Stimulated activated naive B cell treated with anti-CD40 and anti-IgM and Interleukin-4, amounts not matched to agents 10 μg/mL and 1 μg/mL and 100 μg/mL, for 72 hours (primary cell): ENCODE measurements at regions not wholly inside any gene's neighbourhood (a gene's known extent, or its start where the extent isn't known, plus 50 kb on each side); places are given as distances from the start of the nearest gene placed in this dataset.
"Not testable (repeated sequence)": the region's sequence is repeated elsewhere in the genome, so short reads cannot be mapped to it uniquely, and the experiment has no call there.

Experiments
- ATAC-seq, 2 donors: fragments of 150-1000 bp; cut with Tn5 transposase; replicated peaks; 2 replicates each; pipeline ENCODE4 v1.10.0; 2021; ENCODE audit warnings: moderate library complexity in 1 of 2
- DNase-seq: peaks from one replicate; pipeline ENCODE4 v3.0.0; 2021
- H3K27ac Mint-ChIP-seq: one replicate; pipeline ENCODE4 v1.8.0; 2022; ENCODE audit warnings: mild to moderate bottlenecking, mixed read lengths
- H3K27me3 Mint-ChIP-seq, 2 donors: one replicate each; pipeline ENCODE4 v1.8.0; 2022; ENCODE audit warnings: mixed read lengths in 2 of 2
- H3K36me3 Mint-ChIP-seq, 2 donors: one replicate each; pipeline ENCODE4 v1.8.0; 2022; ENCODE audit warnings: mixed read lengths in 2 of 2, mild to moderate bottlenecking in 1 of 2
- H3K4me1 Mint-ChIP-seq, 2 donors: one replicate each; pipeline ENCODE4 v1.8.0; 2022; ENCODE audit warnings: mixed read lengths in 2 of 2, mild to moderate bottlenecking in 1 of 2
- H3K4me3 Mint-ChIP-seq, 2 donors: one replicate each; pipeline ENCODE4 v1.8.0; 2022; ENCODE audit warnings: mild to moderate bottlenecking in 2 of 2, mixed read lengths in 2 of 2, moderate library complexity in 1 of 2
- H3K9me3 Mint-ChIP-seq, 2 donors: one replicate each; pipeline ENCODE4 v1.8.0; 2022; ENCODE audit warnings: mixed read lengths in 2 of 2, mild to moderate bottlenecking in 1 of 2

- ATAC-seq (no peak), DNase-seq (no peak)
- peaks cover 0 to 1% of the 10 kb centered on the region in 2 donors for H3K9me3 Mint-ChIP-seq
- no peak overlapping the region for H3K4me3 Mint-ChIP-seq
- H3K27me3 Mint-ChIP-seq = no peaks in the 10 kb centered on the region
- no peaks in the 10 kb centered on the region for H3K36me3 Mint-ChIP-seq
- H3K27ac Mint-ChIP-seq = no peak overlapping the region
- H3K4me1 Mint-ChIP-seq = no peaks in the 10 kb centered on the region
Measured at GRCh38 chr18:52118684-52119083, 221.3 kb upstream of the DCC start.

GRCh38 chr18:52130624-52131301 lies 209.2 kb upstream of the DCC start:
- ATAC-seq (no peak), DNase-seq (no peak)
- Mint-ChIP-seq H3K36me3 (no peaks in the 10 kb centered on the region), H3K4me1 (no peaks in the 10 kb centered on the region), H3K4me3 (no peak overlapping the region), H3K27ac (no peak overlapping the region), H3K27me3 (no peaks in the 10 kb centered on the region), H3K9me3 (peaks cover 0 to 3% of the 10 kb centered on the region in 2 donors)

- Mint-ChIP-seq H3K4me3 (no peak overlapping the region), H3K27me3 (no peaks in the 10 kb centered on the region), H3K4me1 (no peaks in the 10 kb centered on the region), H3K27ac (no peak overlapping the region), H3K36me3 (no peaks in the 10 kb centered on the region), H3K9me3 (peaks cover 4% of the 10 kb centered on the region in 2 donors)
- DNase-seq (no peak), ATAC-seq (no peak)
Measured at GRCh38 chr18:52131845-52132244, 208.2 kb upstream of the DCC start.

- H3K36me3 Mint-ChIP-seq = no peaks in the 10 kb centered on the region
- ATAC-seq (no peak), DNase-seq (no peak)
- peaks cover 5 to 6% of the 10 kb centered on the region in 2 donors for H3K9me3 Mint-ChIP-seq
- H3K27ac Mint-ChIP-seq = no peak overlapping the region
- no peaks in the 10 kb centered on the region for H3K27me3 Mint-ChIP-seq
- H3K4me3 Mint-ChIP-seq = no peak overlapping the region
- H3K4me1 Mint-ChIP-seq = no peaks in the 10 kb centered on the region
Measured at GRCh38 chr18:52136532-52136931, 203.5 kb upstream of the DCC start.

GRCh38 chr18:52140986-52141385 lies 199.0 kb upstream of the DCC start:
- ATAC-seq (no peak), DNase-seq (no peak)
- Mint-ChIP-seq H3K4me3 (no peak overlapping the region), H3K27ac (no peak overlapping the region), H3K36me3 (no peaks in the 10 kb centered on the region), H3K4me1 (no peaks in the 10 kb centered on the region), H3K9me3 (peaks cover 6 to 17% of the 10 kb centered on the region in 2 donors), H3K27me3 (no peaks in the 10 kb centered on the region)

- DNase-seq (no peak), ATAC-seq (no peak)
- no peaks in the 10 kb centered on the region for H3K36me3 Mint-ChIP-seq
- H3K4me1 Mint-ChIP-seq = no peaks in the 10 kb centered on the region
- no peaks in the 10 kb centered on the region for H3K27me3 Mint-ChIP-seq
- no peak overlapping the region for H3K4me3 Mint-ChIP-seq
- peaks cover under 1 to 1% of the 10 kb centered on the region in 2 donors for H3K9me3 Mint-ChIP-seq
- no peak overlapping the region for H3K27ac Mint-ChIP-seq
Measured at GRCh38 chr18:52150050-52150449, 189.9 kb upstream of the DCC start.

- Mint-ChIP-seq H3K4me3 (no peak overlapping the region), H3K36me3 (no peaks in the 10 kb centered on the region), H3K27ac (no peak overlapping the region), H3K27me3 (no peaks in the 10 kb centered on the region), H3K4me1 (no peaks in the 10 kb centered on the region), H3K9me3 (peaks cover 0 to 1% of the 10 kb centered on the region in 2 donors)
- ATAC-seq (no peak), DNase-seq (no peak)
Measured at GRCh38 chr18:52152036-52152435, 188.0 kb upstream of the DCC start.

GRCh38 chr18:52156166-52156565 lies 183.8 kb upstream of the DCC start:
- Mint-ChIP-seq H3K9me3 (peaks cover 0 to 3% of the 10 kb centered on the region in 2 donors), H3K27ac (no peak overlapping the region), H3K36me3 (no peaks in the 10 kb centered on the region), H3K4me1 (no peaks in the 10 kb centered on the region), H3K4me3 (no peak overlapping the region), H3K27me3 (no peaks in the 10 kb centered on the region)
- ATAC-seq = no peak
- DNase-seq = no peak

GRCh38 chr18:52160636-52161035 lies 179.4 kb upstream of the DCC start:
- H3K4me3 Mint-ChIP-seq = no peak overlapping the region
- no peaks in the 10 kb centered on the region for H3K36me3 Mint-ChIP-seq
- no peaks in the 10 kb centered on the region for H3K27me3 Mint-ChIP-seq
- H3K4me1 Mint-ChIP-seq = no peaks in the 10 kb centered on the region
- no peak overlapping the region for H3K27ac Mint-ChIP-seq
- DNase-seq = no peak
- peaks cover 1 to 8% of the 10 kb centered on the region in 2 donors for H3K9me3 Mint-ChIP-seq
- no peak for ATAC-seq

- Mint-ChIP-seq H3K27ac (no peak overlapping the region), H3K4me3 (no peak overlapping the region), H3K36me3 (no peaks in the 10 kb centered on the region), H3K27me3 (no peaks in the 10 kb centered on the region), H3K9me3 (peaks cover 1 to 8% of the 10 kb centered on the region in 2 donors), H3K4me1 (no peaks in the 10 kb centered on the region)
- no peak for DNase-seq
- ATAC-seq = no peak
Measured at GRCh38 chr18:52163478-52163877, 176.5 kb upstream of the DCC start.

- not testable (repeated sequence) for ATAC-seq, H3K4me1 Mint-ChIP-seq, DNase-seq, H3K36me3 Mint-ChIP-seq, H3K27ac Mint-ChIP-seq, H3K4me3 Mint-ChIP-seq, H3K9me3 Mint-ChIP-seq, H3K27me3 Mint-ChIP-seq
Measured at GRCh38 chr18:52168131-52168530, 171.9 kb upstream of the DCC start.

- H3K27ac Mint-ChIP-seq = no peak overlapping the region
- no peaks in the 10 kb centered on the region for H3K4me1 Mint-ChIP-seq
- ATAC-seq (no peak), DNase-seq (no peak)
- H3K4me3 Mint-ChIP-seq = no peak overlapping the region
- H3K36me3 Mint-ChIP-seq = no peaks in the 10 kb centered on the region
- no peaks in the 10 kb centered on the region for H3K27me3 Mint-ChIP-seq
- peaks cover 0 to 3% of the 10 kb centered on the region in 2 donors for H3K9me3 Mint-ChIP-seq
Measured at GRCh38 chr18:52174220-52174619, 165.8 kb upstream of the DCC start.

GRCh38 chr18:52175406-52175805 lies 164.6 kb upstream of the DCC start:
- Mint-ChIP-seq H3K27ac (no peak overlapping the region), H3K4me3 (no peak overlapping the region), H3K9me3 (peaks cover 0 to 1% of the 10 kb centered on the region in 2 donors), H3K4me1 (no peaks in the 10 kb centered on the region), H3K27me3 (no peaks in the 10 kb centered on the region), H3K36me3 (no peaks in the 10 kb centered on the region)
- DNase-seq (no peak), ATAC-seq (no peak)

- ATAC-seq (no peak), DNase-seq (no peak)
- no peaks in the 10 kb centered on the region for H3K27me3 Mint-ChIP-seq
- H3K4me1 Mint-ChIP-seq = no peaks in the 10 kb centered on the region
- no peak overlapping the region for H3K4me3 Mint-ChIP-seq
- H3K9me3 Mint-ChIP-seq = peaks cover 0 to 1% of the 10 kb centered on the region in 2 donors
- no peak overlapping the region for H3K27ac Mint-ChIP-seq
- no peaks in the 10 kb centered on the region for H3K36me3 Mint-ChIP-seq
Measured at GRCh38 chr18:52183107-52183506, 156.9 kb upstream of the DCC start.

- no peak overlapping the region for H3K27ac Mint-ChIP-seq
- DNase-seq (no peak), ATAC-seq (no peak)
- peaks cover 0 to 5% of the 10 kb centered on the region in 2 donors for H3K9me3 Mint-ChIP-seq
- no peaks in the 10 kb centered on the region for H3K36me3 Mint-ChIP-seq
- no peaks in the 10 kb centered on the region for H3K4me1 Mint-ChIP-seq
- H3K4me3 Mint-ChIP-seq = no peak overlapping the region
- H3K27me3 Mint-ChIP-seq = no peaks in the 10 kb centered on the region
Measured at GRCh38 chr18:52190195-52190594, 149.8 kb upstream of the DCC start.

GRCh38 chr18:52190631-52191030 lies 149.4 kb upstream of the DCC start:
- H3K9me3 Mint-ChIP-seq = peaks cover 0 to 5% of the 10 kb centered on the region in 2 donors
- no peaks in the 10 kb centered on the region for H3K4me1 Mint-ChIP-seq
- H3K36me3 Mint-ChIP-seq = no peaks in the 10 kb centered on the region
- ATAC-seq (no peak), DNase-seq (no peak)
- no peak overlapping the region for H3K27ac Mint-ChIP-seq
- H3K4me3 Mint-ChIP-seq = no peak overlapping the region
- H3K27me3 Mint-ChIP-seq = no peaks in the 10 kb centered on the region
